K562 (cell line): ENCODE measurements at regions not wholly inside any gene's neighbourhood (a gene's known extent, or its start where the extent isn't known, plus 50 kb on each side); places are given as distances from the start of the nearest gene placed in this dataset.
"Not testable (repeated sequence)": the region's sequence is repeated elsewhere in the genome, so short reads cannot be mapped to it uniquely, and the experiment has no call there.

Experiments
- SP1 ChIP-seq: sonication (generic); formaldehyde crosslinking; IDR thresholded peaks from 2 replicates; pipeline ENCODE4 v1.8.1; 2022; ENCODE audit warnings: mild to moderate bottlenecking, missing genetic modification reagents
- ZNF121 ChIP-seq: sonication (generic); formaldehyde crosslinking; conservative IDR thresholded peaks from 2 replicates; pipeline ENCODE4 v1.8.0; 2022; ENCODE audit warnings: missing genetic modification reagents
- ZNF316 ChIP-seq: fragments of 450-650 bp; IDR thresholded peaks from 2 replicates; pipeline ENCODE4 v1.6.1; 2016
- ZNF384 ChIP-seq: IDR thresholded peaks from 2 replicates; pipeline ENCODE4 v1.6.1; 2012; ENCODE audit warnings: low read depth, low read length, improper control_type of control experiment
- TF ChIP-seq, protein P1 (sequence below): sonication (generic); formaldehyde crosslinking; IDR thresholded peaks from 2 replicates; pipeline ENCODE4 v1.8.1; 2023; ENCODE audit warnings: mild to moderate bottlenecking, missing genetic modification reagents
- TF ChIP-seq, protein P2 (sequence below): fragments of 450-650 bp; IDR thresholded peaks from 2 replicates; pipeline ENCODE4 v1.6.1; 2016; ENCODE audit warnings: mild to moderate bottlenecking, moderate library complexity
- TF ChIP-seq, protein P3 (sequence below): sonication (generic); formaldehyde crosslinking; IDR thresholded peaks from 2 replicates; pipeline ENCODE4 v1.8.1; 2022; ENCODE audit warnings: missing genetic modification reagents

DNA sequence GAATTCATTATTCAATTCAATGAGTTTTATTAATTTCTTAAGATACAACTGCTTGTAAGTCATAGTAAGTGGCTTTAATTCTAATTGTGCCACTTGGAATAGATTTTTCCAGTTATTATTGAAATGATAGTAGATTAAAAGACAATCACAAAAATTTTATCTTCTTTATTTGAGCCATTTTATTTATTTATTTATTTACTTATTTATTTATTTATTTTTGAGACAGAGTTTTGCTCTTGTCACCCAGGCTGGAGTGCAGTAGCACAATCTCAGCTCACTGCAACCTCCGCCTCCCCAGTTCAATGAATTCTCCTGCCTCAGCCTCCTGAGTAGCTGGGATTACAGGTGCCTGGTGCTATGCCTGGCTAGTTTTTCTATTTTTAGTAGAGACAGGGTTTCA, 235.7 kb upstream of the DSEL start:
- TF ChIP-seq ZNF316; SP1 (CRISPR knock-in tag); ZNF121; ZNF384: not testable (repeated sequence)
- TF ChIP-seq, protein P1, sequence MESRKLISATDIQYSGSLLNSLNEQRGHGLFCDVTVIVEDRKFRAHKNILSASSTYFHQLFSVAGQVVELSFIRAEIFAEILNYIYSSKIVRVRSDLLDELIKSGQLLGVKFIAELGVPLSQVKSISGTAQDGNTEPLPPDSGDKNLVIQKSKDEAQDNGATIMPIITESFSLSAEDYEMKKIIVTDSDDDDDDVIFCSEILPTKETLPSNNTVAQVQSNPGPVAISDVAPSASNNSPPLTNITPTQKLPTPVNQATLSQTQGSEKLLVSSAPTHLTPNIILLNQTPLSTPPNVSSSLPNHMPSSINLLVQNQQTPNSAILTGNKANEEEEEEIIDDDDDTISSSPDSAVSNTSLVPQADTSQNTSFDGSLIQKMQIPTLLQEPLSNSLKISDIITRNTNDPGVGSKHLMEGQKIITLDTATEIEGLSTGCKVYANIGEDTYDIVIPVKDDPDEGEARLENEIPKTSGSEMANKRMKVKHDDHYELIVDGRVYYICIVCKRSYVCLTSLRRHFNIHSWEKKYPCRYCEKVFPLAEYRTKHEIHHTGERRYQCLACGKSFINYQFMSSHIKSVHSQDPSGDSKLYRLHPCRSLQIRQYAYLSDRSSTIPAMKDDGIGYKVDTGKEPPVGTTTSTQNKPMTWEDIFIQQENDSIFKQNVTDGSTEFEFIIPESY, result not testable (repeated sequence)
- TF ChIP-seq, protein P2, sequence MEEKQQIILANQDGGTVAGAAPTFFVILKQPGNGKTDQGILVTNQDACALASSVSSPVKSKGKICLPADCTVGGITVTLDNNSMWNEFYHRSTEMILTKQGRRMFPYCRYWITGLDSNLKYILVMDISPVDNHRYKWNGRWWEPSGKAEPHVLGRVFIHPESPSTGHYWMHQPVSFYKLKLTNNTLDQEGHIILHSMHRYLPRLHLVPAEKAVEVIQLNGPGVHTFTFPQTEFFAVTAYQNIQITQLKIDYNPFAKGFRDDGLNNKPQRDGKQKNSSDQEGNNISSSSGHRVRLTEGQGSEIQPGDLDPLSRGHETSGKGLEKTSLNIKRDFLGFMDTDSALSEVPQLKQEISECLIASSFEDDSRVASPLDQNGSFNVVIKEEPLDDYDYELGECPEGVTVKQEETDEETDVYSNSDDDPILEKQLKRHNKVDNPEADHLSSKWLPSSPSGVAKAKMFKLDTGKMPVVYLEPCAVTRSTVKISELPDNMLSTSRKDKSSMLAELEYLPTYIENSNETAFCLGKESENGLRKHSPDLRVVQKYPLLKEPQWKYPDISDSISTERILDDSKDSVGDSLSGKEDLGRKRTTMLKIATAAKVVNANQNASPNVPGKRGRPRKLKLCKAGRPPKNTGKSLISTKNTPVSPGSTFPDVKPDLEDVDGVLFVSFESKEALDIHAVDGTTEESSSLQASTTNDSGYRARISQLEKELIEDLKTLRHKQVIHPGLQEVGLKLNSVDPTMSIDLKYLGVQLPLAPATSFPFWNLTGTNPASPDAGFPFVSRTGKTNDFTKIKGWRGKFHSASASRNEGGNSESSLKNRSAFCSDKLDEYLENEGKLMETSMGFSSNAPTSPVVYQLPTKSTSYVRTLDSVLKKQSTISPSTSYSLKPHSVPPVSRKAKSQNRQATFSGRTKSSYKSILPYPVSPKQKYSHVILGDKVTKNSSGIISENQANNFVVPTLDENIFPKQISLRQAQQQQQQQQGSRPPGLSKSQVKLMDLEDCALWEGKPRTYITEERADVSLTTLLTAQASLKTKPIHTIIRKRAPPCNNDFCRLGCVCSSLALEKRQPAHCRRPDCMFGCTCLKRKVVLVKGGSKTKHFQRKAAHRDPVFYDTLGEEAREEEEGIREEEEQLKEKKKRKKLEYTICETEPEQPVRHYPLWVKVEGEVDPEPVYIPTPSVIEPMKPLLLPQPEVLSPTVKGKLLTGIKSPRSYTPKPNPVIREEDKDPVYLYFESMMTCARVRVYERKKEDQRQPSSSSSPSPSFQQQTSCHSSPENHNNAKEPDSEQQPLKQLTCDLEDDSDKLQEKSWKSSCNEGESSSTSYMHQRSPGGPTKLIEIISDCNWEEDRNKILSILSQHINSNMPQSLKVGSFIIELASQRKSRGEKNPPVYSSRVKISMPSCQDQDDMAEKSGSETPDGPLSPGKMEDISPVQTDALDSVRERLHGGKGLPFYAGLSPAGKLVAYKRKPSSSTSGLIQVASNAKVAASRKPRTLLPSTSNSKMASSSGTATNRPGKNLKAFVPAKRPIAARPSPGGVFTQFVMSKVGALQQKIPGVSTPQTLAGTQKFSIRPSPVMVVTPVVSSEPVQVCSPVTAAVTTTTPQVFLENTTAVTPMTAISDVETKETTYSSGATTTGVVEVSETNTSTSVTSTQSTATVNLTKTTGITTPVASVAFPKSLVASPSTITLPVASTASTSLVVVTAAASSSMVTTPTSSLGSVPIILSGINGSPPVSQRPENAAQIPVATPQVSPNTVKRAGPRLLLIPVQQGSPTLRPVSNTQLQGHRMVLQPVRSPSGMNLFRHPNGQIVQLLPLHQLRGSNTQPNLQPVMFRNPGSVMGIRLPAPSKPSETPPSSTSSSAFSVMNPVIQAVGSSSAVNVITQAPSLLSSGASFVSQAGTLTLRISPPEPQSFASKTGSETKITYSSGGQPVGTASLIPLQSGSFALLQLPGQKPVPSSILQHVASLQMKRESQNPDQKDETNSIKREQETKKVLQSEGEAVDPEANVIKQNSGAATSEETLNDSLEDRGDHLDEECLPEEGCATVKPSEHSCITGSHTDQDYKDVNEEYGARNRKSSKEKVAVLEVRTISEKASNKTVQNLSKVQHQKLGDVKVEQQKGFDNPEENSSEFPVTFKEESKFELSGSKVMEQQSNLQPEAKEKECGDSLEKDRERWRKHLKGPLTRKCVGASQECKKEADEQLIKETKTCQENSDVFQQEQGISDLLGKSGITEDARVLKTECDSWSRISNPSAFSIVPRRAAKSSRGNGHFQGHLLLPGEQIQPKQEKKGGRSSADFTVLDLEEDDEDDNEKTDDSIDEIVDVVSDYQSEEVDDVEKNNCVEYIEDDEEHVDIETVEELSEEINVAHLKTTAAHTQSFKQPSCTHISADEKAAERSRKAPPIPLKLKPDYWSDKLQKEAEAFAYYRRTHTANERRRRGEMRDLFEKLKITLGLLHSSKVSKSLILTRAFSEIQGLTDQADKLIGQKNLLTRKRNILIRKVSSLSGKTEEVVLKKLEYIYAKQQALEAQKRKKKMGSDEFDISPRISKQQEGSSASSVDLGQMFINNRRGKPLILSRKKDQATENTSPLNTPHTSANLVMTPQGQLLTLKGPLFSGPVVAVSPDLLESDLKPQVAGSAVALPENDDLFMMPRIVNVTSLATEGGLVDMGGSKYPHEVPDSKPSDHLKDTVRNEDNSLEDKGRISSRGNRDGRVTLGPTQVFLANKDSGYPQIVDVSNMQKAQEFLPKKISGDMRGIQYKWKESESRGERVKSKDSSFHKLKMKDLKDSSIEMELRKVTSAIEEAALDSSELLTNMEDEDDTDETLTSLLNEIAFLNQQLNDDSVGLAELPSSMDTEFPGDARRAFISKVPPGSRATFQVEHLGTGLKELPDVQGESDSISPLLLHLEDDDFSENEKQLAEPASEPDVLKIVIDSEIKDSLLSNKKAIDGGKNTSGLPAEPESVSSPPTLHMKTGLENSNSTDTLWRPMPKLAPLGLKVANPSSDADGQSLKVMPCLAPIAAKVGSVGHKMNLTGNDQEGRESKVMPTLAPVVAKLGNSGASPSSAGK, result not testable (repeated sequence)
- TF ChIP-seq, protein P3, sequence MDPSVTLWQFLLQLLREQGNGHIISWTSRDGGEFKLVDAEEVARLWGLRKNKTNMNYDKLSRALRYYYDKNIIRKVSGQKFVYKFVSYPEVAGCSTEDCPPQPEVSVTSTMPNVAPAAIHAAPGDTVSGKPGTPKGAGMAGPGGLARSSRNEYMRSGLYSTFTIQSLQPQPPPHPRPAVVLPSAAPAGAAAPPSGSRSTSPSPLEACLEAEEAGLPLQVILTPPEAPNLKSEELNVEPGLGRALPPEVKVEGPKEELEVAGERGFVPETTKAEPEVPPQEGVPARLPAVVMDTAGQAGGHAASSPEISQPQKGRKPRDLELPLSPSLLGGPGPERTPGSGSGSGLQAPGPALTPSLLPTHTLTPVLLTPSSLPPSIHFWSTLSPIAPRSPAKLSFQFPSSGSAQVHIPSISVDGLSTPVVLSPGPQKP (CRISPR knock-in tag), result not testable (repeated sequence)
